Stimulated activated CD4-positive, alpha-beta T cell treated with anti-CD3 and anti-CD28 coated beads, Interleukin-12 subunit alpha, Interleukin-12 subunit beta, amount 100 ng/mL, for 24 hours (primary cell): ENCODE measurements at regions not wholly inside any gene's neighbourhood (a gene's known extent, or its start where the extent isn't known, plus 50 kb on each side); places are given as distances from the start of the nearest gene placed in this dataset.

Experiments
- DNase-seq, 2 experiments: peaks; one replicate each; pipeline ENCODE4 v3.0.0-alpha.2; 2020; ENCODE audit warnings: low read depth in 2 of 2

DNA sequence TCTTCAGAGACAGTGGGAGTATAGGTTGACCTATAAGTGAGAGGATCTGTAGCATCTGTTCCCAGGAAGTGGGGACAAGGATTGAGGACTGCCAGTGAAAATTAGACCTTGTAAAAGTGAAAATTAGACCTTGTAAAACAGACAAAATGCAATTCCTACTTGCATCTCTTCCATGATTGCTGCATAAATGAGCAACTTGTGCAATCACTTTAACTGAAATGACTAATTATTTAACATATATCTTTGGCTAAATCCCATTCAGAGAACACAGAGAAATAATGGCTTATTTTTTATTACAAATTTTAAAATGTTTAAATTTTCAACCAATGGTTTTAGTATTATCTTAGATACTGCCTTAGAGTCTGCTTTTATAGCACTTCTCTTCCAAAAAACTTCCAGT, 67.2 kb upstream of the NABP1 start:
- no peak for DNase-seq

DNA sequence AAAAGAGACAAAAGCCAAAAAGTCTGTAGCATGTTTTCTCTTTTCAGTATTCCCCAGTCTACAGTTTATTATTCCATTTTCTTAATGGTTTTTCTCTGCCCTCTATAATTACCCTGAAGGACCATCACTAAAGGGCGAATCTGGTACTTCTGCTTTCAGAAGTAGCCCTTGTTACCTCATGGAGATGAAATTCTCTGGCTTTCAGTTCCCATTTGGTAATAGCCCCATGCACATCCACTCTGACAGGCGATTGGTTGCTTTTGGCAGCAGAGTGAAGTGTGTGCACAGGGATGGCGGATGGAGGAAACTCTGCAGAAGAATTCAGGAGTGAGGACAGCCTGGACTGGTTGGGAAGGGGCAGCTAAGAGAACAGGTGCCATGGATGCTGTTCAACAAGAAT, 66.3 kb upstream of the NABP1 start:
- no peak for DNase-seq

DNA sequence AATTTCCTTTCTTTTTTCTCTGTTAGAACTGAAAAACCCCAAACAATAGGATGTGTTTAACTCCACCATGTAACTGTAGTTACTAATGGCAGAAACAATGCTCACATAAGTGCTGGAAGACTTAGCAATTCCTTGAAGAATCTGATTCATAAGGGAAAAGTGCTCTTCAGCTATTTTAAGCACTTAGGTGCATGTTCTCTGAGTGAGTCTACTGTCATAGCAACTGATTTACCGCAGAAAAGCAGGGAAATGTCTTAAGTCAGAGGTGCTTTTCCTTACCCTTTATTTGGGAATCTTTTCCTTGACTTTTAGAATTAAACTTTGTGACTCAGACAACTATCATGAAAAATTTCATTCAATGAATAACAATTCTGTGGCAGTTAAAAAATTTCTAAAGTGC, 65.4 kb upstream of the NABP1 start:
- no peak for DNase-seq

DNA sequence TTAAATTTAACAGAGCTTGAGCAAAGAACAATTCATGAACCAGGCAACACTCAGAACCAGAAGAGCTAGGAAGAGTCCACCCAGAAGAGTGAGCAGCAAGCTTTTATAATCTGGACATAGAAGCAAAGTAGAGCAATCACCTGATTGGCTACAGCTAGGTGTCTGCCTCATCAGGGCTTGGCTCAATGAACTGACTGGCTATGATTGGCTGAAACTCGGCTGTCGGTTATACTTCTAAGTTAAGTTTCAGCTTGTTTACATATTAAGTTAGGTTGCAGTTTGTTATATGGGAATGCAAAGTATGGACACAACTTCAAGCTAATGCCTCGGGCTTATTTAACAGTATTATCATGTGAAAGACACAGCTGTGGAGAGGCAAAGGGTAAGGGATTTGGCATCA, 63.2 kb upstream of the NABP1 start:
- no peak for DNase-seq

DNA sequence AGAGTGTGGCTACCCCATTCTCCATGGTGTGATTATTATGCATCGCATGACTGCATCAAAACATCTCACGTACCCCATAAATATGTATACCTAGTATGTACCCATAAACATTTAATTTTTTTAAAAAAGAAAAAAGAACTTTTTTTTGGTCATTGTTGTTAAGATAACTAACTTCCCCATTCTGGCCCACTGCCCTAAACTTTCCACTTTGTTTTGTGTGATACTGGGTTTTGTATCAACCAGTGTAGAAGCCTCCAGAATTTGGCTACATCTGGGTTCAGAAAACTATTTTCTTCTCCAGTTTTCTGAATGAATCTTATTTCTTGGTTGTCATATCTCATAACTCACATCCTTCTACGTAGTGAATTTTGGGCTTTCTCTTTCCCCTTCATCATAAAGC, 62.3 kb upstream of the NABP1 start:
- no peak for DNase-seq

DNA sequence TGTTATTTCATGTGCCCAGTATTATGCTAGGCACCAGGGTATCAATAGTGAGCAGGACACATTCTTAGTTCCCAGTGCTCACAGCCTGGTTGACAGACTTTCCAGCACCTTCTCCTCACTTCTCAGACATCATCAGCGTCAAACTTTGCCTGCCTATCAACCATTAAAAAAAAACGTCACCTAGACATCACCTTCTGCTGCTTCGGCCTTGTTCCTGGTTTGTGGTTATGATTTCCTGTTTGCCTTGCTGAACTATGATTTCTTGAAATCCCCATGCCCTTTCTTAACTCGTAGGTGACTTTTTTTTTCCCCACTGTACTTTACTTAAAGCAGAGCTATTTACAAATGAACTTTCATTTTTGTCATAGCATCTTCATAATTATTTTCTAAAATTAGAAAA, 60.4 kb upstream of the NABP1 start:
- peak; percentile 15 to 24 for DNase-seq

DNA sequence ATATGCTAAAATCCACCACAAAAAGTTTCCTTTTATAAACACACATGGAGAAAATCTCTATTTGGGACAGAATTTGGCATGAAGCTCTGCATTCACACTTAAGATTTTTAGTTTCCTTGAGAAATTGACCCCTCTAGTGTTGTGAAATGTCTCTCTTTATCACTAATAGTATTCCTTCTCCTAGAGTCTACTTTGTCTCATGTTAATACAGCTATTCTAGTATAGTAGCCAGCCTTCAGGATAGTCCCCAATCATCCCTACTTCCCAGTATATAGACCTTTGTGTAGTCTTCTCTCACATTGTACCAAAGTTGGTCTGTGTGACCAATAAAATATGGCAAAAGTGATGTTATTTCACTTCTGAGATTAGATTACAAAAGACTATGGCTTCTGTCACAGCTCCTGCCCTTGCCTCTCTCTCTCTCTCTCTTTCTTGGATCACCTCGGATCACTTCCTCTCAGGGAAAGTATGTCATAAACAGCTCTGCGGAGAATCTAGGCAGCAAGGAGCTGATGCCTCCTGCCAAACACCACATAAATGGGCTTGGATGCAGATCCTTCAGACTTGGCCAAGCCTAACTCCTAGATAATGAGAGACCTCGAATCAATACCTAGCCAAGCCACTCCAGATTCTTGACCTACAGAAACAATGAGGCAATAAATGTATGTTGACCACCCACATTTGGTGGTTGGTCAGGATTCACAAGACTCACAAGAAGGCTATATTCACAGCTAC, 59.7 kb upstream of the NABP1 start:
- DNase-seq, result no peak

DNA sequence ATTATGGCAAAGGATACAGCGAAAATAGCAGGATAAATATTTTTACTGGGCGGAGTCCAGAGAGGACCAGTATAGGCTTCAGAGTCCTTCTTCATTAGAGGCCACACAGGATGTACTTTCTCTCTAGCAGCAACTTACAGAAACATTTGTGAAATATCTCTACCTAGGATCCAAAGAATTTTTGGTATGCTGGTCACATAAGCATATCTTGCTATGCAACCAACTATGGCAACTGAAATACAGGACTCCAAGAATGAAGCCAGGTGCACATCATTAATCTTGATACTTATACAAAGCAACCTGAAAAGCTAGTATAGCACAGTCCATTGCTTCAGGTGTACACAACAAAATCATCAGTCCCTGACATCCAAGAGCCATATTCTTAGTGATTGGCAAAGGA, 59.1 kb upstream of the NABP1 start:
- no peak for DNase-seq

DNA sequence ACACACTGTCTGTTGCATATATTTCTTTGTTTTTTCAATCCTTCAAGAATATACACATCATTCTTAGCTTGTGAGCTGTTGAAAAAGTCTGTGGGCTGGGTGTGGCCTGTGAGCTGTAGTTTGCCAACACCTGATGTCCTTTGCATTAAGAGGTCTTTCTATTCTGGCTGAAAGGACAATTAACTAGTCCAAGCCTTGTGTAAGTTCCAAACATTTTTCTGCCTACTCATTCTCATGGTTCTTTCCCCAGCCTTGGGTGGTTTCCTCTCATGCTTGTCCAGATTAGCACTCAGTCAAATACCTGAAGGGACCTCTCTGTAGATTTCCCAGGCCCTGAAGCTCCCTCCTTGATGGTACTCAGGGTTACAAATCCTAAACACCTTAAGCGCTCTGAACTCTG, 57.8 kb upstream of the NABP1 start:
- DNase-seq, result no peak

DNA sequence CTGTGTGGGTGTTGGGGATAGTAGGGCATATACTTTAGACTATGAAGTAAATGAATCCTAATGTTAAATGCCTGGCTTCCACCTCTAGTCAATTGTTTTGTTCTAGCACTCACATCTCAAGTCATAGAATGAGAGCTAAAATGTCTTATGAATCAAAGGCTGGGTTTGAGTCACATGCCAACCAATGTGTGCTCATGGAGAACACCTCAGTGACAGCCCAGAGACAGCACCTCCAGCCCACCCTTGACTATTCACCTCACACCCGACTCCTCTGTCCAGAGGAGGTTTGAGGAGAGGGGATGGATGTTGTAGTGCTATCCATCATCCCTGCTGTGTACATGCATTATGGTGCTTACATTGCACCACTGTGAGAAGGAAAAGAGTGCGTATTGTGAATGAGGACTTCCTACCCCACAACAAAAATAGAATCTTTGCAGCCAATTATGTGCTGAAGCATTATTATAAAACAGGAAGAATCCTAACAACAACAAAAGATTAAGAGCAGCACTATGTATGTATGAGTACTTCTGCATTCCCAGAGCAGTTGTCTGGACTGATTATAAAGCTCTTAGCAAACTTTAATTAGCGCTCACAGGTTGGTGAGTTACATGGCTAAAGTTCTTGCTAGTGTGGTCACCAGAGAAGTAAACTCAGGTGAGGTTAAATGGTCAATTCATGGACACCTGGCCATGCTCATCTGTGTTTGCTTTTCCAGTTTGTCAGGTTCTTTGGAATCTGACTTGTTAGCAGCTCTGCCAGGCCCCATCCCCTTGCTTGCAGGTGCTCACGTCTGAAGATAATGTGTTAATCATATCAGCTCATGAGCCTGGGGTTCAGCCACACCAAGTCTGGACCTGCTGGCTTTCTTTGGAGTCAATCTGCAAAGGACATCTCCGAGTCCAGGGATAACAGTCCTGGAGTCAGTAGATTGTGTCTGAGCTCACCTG, 55.3 kb upstream of the NABP1 start:
- no peak for DNase-seq

DNA sequence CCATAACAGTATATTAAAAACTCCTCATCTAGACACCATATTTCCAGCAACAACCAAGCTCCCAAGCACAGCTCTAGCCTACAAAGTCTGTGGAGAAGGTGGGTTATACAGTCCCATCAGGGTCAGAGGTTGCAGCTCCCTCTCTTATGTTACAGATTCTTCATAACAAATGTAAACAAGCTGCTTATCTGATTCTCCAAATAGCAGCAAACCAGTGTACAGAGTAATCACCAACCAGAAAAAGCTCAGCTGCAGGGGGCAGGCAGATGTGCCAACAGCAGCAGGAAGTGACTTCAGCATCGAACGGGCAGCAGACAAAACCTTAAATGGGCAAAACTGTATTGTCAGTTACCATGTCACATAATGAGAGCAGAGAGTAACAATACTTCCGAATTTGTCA, 52.9 kb upstream of the NABP1 start:
- no peak for DNase-seq

DNA sequence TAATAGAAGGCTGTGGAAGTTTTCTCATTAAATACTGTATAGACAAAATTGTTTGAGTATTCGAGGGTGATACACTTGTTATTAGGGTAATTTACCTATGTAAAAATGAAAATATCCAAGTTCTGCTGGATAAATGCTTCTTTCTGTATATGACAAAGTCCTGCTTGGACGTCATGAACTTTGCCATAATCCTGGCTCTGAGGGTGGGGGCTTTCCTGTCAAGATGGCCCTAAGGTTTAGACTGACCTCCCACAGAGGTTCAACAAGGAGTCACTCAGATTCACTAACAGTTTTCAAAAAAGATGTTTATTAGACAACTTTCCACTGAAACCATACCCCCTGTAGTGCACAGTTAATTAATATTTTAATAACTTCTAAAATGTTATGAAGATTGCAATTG, 52.5 kb upstream of the NABP1 start:
- no peak for DNase-seq

DNA sequence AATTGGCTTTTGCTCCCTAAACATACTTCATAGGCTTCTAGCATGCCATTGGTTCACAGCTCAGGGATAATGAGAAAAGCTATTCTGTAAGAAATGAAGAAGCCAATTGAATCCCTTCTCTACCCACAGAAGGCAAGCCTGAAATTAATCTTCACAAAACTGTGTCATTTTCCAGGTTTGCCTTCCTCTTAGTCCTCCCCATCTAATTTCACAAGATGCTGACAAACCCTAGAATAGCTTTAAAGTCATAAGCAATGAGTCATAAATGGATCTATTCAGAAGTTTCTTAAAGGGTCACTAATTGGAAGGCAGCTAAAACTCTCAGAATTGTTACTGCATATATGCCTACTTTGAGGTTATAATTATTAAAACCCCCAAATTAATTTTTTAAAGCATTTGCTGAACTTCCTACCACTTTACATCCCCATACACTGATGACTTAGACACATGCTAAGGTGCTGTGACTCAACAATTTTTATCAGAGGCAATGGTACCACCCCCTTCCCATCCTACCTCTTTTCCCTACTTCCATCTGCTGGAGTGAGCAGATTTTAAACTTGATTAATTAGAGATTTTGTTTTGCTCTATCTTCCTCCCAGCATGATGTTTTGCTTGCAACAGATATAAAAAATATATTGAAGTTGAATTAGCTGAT, 51.3 kb upstream of the NABP1 start:
- DNase-seq, result no peak

DNA sequence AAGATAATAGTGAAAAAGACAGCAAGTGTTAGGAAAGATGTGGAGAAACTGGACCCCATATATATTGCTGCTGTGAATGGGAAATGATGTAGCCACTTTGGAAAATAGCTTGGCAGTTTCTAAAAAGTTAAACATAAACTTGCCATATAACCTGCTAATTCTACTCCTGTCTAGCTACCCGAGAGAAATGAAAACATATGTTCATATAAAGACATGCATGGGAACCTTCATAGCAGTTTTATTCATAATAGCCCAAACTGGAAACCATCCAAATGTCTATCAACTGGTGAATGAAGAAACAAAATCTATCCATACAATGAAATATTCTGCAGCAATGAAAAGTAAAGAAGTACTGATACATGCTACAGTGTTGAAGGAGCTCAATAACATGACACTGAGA, 50.4 kb upstream of the NABP1 start:
- DNase-seq, result no peak
